Hematopoietic multipotent progenitor cell (in vitro differentiated cells): ENCODE measurements at regions not wholly inside any gene's neighbourhood (a gene's known extent, or its start where the extent isn't known, plus 50 kb on each side); places are given as distances from the start of the nearest gene placed in this dataset.
A peak's percentile ranks its signal among the peaks of the same experiment; 100 is the strongest.

Experiments used
- DNase-seq, 3 donors: peaks; one replicate each; pipeline ENCODE4 v3.0.0-alpha.2; 2011 to 2015; ENCODE audit warnings: low read depth in 2 of 3, low spot score in 2 of 3

GRCh38 chr14:26206640-26207039, 391.2 kb downstream of the NOVA1 start:
- no peak for DNase-seq

GRCh38 chr14:26204728-26205479, 392.9 kb downstream of the NOVA1 start:
- peak in 2 of 3 donors; percentile 22 to 43 for DNase-seq

GRCh38 chr14:26204366-26204727, 393.5 kb downstream of the NOVA1 start:
- no peak for DNase-seq

- DNase-seq, result no peak
Measured at GRCh38 chr14:26200687-26201086, 397.1 kb downstream of the NOVA1 start.

GRCh38 chr14:26199590-26200370, 398.1 kb downstream of the NOVA1 start:
- DNase-seq, result peak in 2 of 3 donors; percentile 82 to 92

GRCh38 chr14:26199096-26199495, 398.7 kb downstream of the NOVA1 start:
- DNase-seq, result no peak

DNA sequence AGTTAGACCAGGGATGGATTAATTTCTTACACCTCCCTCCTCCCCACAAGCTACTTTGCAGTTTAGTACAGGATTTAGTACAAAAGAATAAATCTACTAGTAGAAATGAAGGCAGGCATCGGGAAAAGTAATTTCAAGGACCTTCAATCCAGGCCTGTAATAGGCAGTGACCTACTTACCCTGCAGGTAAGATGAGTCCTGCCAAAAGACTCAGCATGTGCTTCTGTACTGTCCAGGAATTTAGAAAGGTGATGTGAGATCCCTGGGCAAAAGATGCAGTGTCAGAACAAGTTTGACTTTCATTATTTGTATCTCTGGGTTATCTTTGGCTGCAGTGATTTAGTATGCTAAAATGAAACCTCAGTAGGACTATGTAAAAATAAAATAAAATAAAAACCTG, 403.0 kb downstream of the NOVA1 start:
- no peak for DNase-seq

GRCh38 chr14:26191671-26192070, 406.2 kb downstream of the NOVA1 start:
- DNase-seq, result no peak

- no peak for DNase-seq
Measured at GRCh38 chr14:26191123-26191522, 406.7 kb downstream of the NOVA1 start.

DNA sequence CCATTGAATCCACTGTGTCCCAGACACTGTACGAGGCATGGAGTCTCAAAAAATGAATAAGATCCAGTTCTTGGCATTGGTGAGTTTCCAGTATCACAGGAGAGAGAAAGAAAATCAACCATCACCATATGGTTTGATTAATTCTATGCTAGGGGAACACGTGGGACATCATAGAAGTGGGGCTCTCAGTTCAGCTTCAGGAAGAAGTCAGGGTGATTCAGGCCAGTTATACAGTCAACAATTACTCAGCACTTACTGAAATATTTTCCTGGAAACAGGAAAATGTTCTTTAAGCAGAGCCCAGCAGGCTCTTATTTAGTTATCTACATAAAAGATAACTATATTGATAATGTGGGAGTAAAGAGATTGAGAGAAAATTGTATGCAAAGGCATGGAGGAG, 407.2 kb downstream of the NOVA1 start:
- no peak for DNase-seq

GRCh38 chr14:26187996-26188620, 409.7 kb downstream of the NOVA1 start:
- no peak for DNase-seq

DNA sequence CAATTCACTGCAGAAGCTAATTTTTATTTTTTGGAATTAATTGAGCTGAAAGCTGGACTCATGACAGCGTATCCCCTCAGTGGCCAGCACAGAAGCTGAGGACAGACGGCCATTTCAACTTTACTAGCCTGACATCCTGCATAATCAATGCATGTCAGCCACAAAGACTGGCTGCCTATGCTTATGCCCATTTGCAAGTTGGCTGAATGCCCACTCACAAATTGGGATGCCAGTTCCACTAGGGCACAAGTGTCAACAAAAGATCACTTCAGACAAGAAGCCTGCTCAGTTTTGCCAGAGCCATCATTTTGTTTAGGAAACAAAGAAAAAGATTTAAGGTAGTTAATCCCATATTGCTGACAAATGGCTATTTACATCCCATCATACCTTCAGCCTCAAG, 417.6 kb downstream of the NOVA1 start:
- no peak for DNase-seq

DNA sequence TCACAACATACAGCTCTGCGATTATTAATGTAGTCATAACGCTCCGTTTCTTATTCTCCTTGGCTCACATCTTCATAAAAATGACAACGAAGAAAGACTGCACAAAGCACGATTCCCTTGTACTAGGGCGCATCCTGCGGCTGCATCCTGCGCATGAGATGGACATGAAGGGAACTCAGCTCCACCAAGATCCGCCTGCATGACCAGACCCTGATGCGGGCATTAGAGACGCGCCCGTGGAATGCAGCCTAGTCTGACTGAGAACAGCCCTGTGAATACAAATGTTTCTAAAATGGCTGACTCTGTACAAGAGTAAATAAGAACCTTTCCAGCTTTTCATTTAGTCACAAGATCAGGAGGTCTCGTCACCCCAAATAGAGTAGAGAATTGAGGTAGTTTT, 422.2 kb downstream of the NOVA1 start:
- no peak for DNase-seq

DNA sequence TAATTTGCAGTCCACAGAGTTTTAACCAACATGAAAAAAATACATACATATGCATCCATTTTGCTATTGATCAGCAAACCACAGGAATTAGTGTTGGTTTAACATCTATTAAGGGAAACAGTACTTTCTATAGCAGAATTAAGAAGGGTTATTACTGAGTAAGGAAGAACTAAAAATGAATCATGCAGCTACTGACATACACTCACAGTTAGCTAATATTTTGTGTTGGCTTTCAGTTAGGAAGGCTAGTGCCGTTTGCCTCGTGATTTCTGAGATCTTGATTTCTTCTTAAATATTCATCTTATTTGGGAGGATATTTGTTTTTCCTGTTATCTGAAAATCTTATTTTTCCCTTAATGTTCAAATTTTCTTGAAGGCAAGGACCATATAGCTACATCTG, 423.4 kb downstream of the NOVA1 start:
- no peak for DNase-seq

DNA sequence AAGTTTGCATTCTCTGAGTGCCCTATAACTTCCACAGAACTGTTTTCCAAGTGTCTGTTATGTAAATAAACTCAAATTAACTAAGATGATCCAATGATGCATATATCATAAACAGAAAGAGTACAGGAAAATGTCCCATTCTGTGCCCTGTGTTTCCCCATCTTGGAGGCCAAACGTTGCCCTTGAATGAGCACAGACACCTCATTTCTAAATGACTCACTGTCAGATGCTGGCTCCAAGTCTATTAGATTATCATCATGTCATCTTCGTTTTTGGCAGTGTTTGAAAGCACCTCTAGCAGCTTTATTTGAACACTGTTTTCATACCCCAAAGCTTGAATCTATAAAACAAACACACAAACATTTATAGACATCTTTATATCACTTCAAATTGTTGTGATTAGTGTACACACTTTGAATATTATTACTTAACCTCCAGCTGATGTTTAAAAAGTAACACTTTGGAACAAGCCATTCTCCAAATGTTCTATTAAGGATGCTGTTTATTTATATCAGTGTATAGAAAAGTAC, 424.2 kb downstream of the NOVA1 start:
- no peak for DNase-seq

- no peak for DNase-seq
Measured at GRCh38 chr14:26172396-26172795, 425.4 kb downstream of the NOVA1 start.

DNA sequence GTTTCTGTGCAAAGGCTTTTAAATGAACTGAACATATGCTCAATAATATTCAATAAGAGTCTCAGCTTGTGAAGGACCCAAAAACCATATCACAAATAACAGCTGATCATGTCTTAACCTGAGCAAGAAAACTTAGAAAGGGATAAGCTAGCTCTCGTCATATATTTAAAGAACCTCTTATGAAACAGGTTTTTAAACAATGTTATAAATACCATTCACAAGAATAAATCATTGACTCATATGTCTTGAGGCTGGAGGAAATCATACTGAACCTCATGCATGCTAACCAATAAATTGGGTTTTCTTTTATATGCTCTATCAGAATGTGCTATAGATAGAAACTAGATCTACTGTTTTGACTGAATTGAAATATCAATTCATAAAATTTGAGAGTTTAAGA, 426.9 kb downstream of the NOVA1 start:
- no peak for DNase-seq

DNA sequence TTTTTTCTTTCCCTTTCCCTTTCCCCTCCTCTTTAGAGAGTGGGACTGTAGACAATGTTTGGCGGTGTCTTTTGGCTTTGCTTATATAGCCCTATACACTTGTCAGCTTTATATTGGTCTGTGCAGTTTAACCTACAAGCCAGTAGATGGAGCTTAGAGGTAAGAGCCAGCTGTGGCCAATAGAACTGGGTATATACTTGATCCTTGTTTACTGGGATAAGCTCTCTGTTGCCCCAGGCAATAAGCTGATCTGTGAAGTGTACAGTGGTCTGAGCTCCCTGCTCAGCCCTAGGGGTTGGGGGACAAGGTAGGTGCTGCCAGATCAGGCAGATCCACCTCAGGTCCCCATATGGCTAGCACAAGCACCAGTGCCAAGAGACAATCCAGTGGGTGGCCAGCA, 434.1 kb downstream of the NOVA1 start:
- peak in 1 of 3 donors; percentile 29 for DNase-seq

GRCh38 chr14:26157517-26157916, 440.3 kb downstream of the NOVA1 start:
- no peak for DNase-seq

- peak in 1 of 3 donors; percentile 23 for DNase-seq
Measured at GRCh38 chr14:26143057-26143456, 454.8 kb downstream of the NOVA1 start.

DNA sequence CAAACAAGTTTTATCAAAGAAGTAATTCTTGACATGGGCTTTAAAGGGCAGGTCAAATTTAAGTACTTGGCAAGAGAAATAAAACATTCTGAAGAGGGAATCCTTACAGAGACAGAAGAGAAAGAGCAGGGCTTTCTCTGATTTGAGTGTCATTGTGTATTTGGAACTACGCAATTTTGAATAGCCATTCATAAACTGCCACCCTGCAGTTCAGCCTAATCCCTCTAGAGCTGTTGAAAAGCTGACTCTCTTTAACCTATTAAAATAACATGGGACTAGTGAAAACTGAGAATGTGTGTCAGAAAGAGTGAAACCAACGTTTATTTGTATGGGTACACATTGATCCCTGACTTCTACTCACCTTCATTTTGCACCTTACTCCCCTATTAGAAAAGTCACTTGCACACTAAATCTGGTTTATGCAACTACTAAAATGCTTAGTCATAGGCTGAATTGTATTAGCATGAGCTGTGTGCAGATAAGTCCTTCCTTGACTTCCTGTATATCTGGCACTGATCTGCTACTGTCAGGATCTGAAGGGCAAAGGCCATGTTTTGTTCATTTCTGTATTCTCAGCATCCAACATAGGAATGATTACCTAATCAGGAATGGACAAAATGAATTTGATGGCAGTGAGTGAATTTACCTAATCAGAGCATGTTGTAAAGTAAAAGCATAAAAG, 458.9 kb downstream of the NOVA1 start:
- peak in 1 of 3 donors; percentile 21 for DNase-seq
